Breast epithelium (tissue), 4 donors: ENCODE measurements at regions not wholly inside any gene's neighbourhood (a gene's known extent, or its start where the extent isn't known, plus 50 kb on each side); places are given as distances from the start of the nearest gene placed in this dataset.
A peak's percentile ranks its signal among the peaks of the same experiment; 100 is the strongest.

Experiments used
- DNase-seq, 2 donors: peaks; one replicate each; pipeline ENCODE4 v3.0.0-alpha.2; 2019; ENCODE audit warnings: low spot score in 2 of 2
- H3K27ac ChIP-seq, 2 donors: fragments of 200-600 bp; sonication (generic) in 1 of 2; one replicate each; pipeline ENCODE4 v1.5.1; 2016 to 2019; ENCODE audit warnings: mild to moderate bottlenecking in 1 of 2
- H3K27me3 ChIP-seq, 2 donors: fragments of 200-600 bp; sonication (generic) in 1 of 2; one replicate each; pipeline versions ENCODE4 v1.5.1 to v1.6.0; 2017 to 2019; ENCODE audit warnings: control low read depth in 1 of 2, mild to moderate bottlenecking in 1 of 2
- H3K36me3 ChIP-seq: fragments of 200-600 bp; one replicate; pipeline ENCODE4 v1.5.1; 2019
- H3K4me1 ChIP-seq, 2 donors: fragments of 200-600 bp; sonication (generic); one replicate each; pipeline ENCODE4 v1.5.1; 2016 to 2019; ENCODE audit warnings: control low read depth in 1 of 2
- H3K4me3 ChIP-seq, 3 donors: fragments of 200-600 bp; sonication (generic); 1 replicate in 2 of 3; 2 replicates in 1 of 3; pipeline ENCODE4 v1.5.1; 2016 to 2019; ENCODE audit warnings: mild to moderate bottlenecking in 3 of 3, moderate library complexity in 2 of 3
- H3K9me3 ChIP-seq, 2 donors: fragments of 200-600 bp; sonication (generic) in 1 of 2; one replicate each; pipeline ENCODE4 v1.5.1; 2016 to 2019; ENCODE audit warnings: control low read depth in 1 of 2
- CTCF ChIP-seq, 3 donors: fragments of 450-650 bp; IDR thresholded peaks; one replicate each; pipeline ENCODE4 v1.5.1; 2016 to 2017; ENCODE audit warnings: antibody characterized with exemption in 3 of 3, mild to moderate bottlenecking in 3 of 3, moderate library complexity in 3 of 3
- POLR2A ChIP-seq: fragments of 450-650 bp; IDR thresholded peaks from one replicate; pipeline ENCODE4 v1.6.1; 2016; ENCODE audit warnings: antibody characterized with exemption, mild to moderate bottlenecking, moderate library complexity
- POLR2AphosphoS5 ChIP-seq, 3 donors: sonication (generic); formaldehyde crosslinking; IDR thresholded peaks; one replicate each; pipeline ENCODE4 v1.6.1; 2017; ENCODE audit warnings: antibody characterized with exemption in 3 of 3
- intact Hi-C: fragments of 100-400 bp; cut with DNase I; formaldehyde crosslinking; loops from one replicate; pipeline ENCODE4 v1.15.1; 2023; ENCODE audit warnings: low total_unique reads

- Histone ChIP-seq H3K4me3 (no peak overlapping the region), H3K9me3 (no peaks in the 10 kb centered on the region), H3K4me1 (no peaks in the 10 kb centered on the region), H3K27ac (no peak overlapping the region), H3K27me3 (no peaks in the 10 kb centered on the region), H3K36me3 (no peaks in the 10 kb centered on the region)
- intact Hi-C loops: no loop called here
- TF ChIP-seq POLR2AphosphoS5 (IDR thresholded peaks at IDR 0.05) (no peak), CTCF (IDR thresholded peaks at IDR 0.05) (no peak), POLR2A (no peak)
- no peak for DNase-seq
Observed at GRCh38 chr2:200247494-200247893, 59.0 kb upstream of the SPATS2L start.

GRCh38 chr2:200252265-200253067 lies 54.0 kb upstream of the SPATS2L start:
- Histone ChIP-seq H3K27ac (peak overlapping the region in 1 of 2 donors; percentile 48), H3K4me3 (no peak overlapping the region), H3K4me1 (no peaks in the 10 kb centered on the region), H3K9me3 (no peaks in the 10 kb centered on the region), H3K27me3 (no peaks in the 10 kb centered on the region), H3K36me3 (no peaks in the 10 kb centered on the region)
- no peak for DNase-seq
- no peak for TF ChIP-seq POLR2A
- TF ChIP-seq POLR2AphosphoS5 (IDR thresholded peaks at IDR 0.05): peak in 1 of 3 donors; percentile 26
- TF ChIP-seq CTCF (IDR thresholded peaks at IDR 0.05): no peak
- intact Hi-C loops: no loop called here

- Histone ChIP-seq H3K27ac (no peak overlapping the region), H3K36me3 (no peaks in the 10 kb centered on the region), H3K27me3 (no peaks in the 10 kb centered on the region), H3K9me3 (no peaks in the 10 kb centered on the region), H3K4me1 (no peaks in the 10 kb centered on the region), H3K4me3 (no peak overlapping the region)
- intact Hi-C loops: no loop called here
- no peak for TF ChIP-seq CTCF (IDR thresholded peaks at IDR 0.05)
- no peak for TF ChIP-seq POLR2AphosphoS5 (IDR thresholded peaks at IDR 0.05)
- TF ChIP-seq POLR2A: no peak
- DNase-seq: no peak
Observed at GRCh38 chr2:200253639-200254038, 52.9 kb upstream of the SPATS2L start.

- DNase-seq: no peak
- Histone ChIP-seq H3K4me3 (no peak overlapping the region), H3K36me3 (no peaks in the 10 kb centered on the region), H3K27me3 (no peaks in the 10 kb centered on the region), H3K4me1 (no peaks in the 10 kb centered on the region), H3K9me3 (no peaks in the 10 kb centered on the region), H3K27ac (no peak overlapping the region)
- TF ChIP-seq CTCF (IDR thresholded peaks at IDR 0.05) (no peak), POLR2AphosphoS5 (IDR thresholded peaks at IDR 0.05) (no peak), POLR2A (no peak)
- intact Hi-C loops: no loop called here
Observed at GRCh38 chr2:200254773-200255172, 51.7 kb upstream of the SPATS2L start.

- no peaks in the 10 kb centered on the region for H3K9me3 ChIP-seq
- no peak overlapping the region for H3K4me3 ChIP-seq
- H3K4me1 ChIP-seq: no peaks in the 10 kb centered on the region
- DNase-seq: no peak
- H3K27ac ChIP-seq: no peak overlapping the region
- intact Hi-C loops: no loop called here
- H3K27me3 ChIP-seq: no peaks in the 10 kb centered on the region
- TF ChIP-seq POLR2AphosphoS5 (IDR thresholded peaks at IDR 0.05) (no peak), CTCF (IDR thresholded peaks at IDR 0.05) (no peak), POLR2A (no peak)
- no peaks in the 10 kb centered on the region for H3K36me3 ChIP-seq
Observed at GRCh38 chr2:200255549-200255948, 50.9 kb upstream of the SPATS2L start.
